ENCODE measurements at regions not wholly inside any gene's neighbourhood (a gene's known extent, or its start where the extent isn't known, plus 50 kb on each side); places are given as distances from the start of the nearest gene placed in this dataset.

- H3K36me3 ChIP-seq = no peaks in the 10 kb centered on the region
- peaks cover 0 to 7% (median 0%) of the 10 kb centered on the region in 4 donors for H3K4me1 ChIP-seq
- no peak overlapping the region for H3K27ac ChIP-seq
- no peak for DNase-seq
- in situ Hi-C loops (cut with MboI; ENCODE audit: low pct_ligation_motif_present in 1 of 4, low pct_unique_long_range_greater_than_20kb in 1 of 4, low sequenced_read_pairs in 3 of 4) = no loop called here
- WGBS, 2 donors (ENCODE audit: low coverage in 1 of 2) = 71% methylated on average over 7 of the region's 7 CpGs; no CpG with 5 or more reads in 1 of the 2 donors
- intact Hi-C loops (cut with DNase I; ENCODE audit: low total_unique reads) = no loop called here
- no peak overlapping the region for H3K4me3 ChIP-seq
- H3K27me3 ChIP-seq = no peaks in the 10 kb centered on the region
- TF ChIP-seq POLR2A (IDR thresholded peaks at IDR 0.05) (no peak), EP300 (IDR thresholded peaks at IDR 0.05; ENCODE audit: low read depth) (no peak), CTCF (IDR thresholded peaks at IDR 0.05) (no peak), POLR2AphosphoS5 (IDR thresholded peaks at IDR 0.05) (no peak)
- no peaks in the 10 kb centered on the region for H3K9me3 ChIP-seq
Observed at GRCh38 chrX:39514801-39515200, 583.0 kb downstream of the BCOR start.

- intact Hi-C loops (cut with DNase I; ENCODE audit: low total_unique reads) (no loop called here), in situ Hi-C loops (cut with MboI; ENCODE audit: low pct_ligation_motif_present in 1 of 4, low pct_unique_long_range_greater_than_20kb in 1 of 4, low sequenced_read_pairs in 3 of 4) (no loop called here)
- TF ChIP-seq EP300 (IDR thresholded peaks at IDR 0.05; ENCODE audit: low read depth) (no peak), POLR2AphosphoS5 (IDR thresholded peaks at IDR 0.05) (no peak), CTCF (IDR thresholded peaks at IDR 0.05) (no peak), POLR2A (IDR thresholded peaks at IDR 0.05) (no peak)
- H3K4me3 ChIP-seq = no peak overlapping the region
- DNase-seq = no peak
- no peaks in the 10 kb centered on the region for H3K27me3 ChIP-seq
- H3K4me1 ChIP-seq = peaks cover 0 to 7% (median 0%) of the 10 kb centered on the region in 4 donors
- no peak overlapping the region for H3K27ac ChIP-seq
- 75% methylated on average over 17 of the region's 17 CpGs; no CpG with 5 or more reads in 1 of the 2 donors for WGBS, 2 donors (ENCODE audit: low coverage in 1 of 2)
- H3K9me3 ChIP-seq = no peaks in the 10 kb centered on the region
- H3K36me3 ChIP-seq = no peaks in the 10 kb centered on the region
Observed at GRCh38 chrX:39516427-39516841, 581.3 kb downstream of the BCOR start.

- no peak for DNase-seq
- TF ChIP-seq POLR2AphosphoS5 (IDR thresholded peaks at IDR 0.05) (no peak), EP300 (IDR thresholded peaks at IDR 0.05; ENCODE audit: low read depth) (no peak)
- Histone ChIP-seq H3K4me1 (peaks cover 0 to 7% (median 0%) of the 10 kb centered on the region in 4 donors), H3K27me3 (no peaks in the 10 kb centered on the region), H3K27ac (peak overlapping the region in 3 of 4 donors; percentile 18 to 35 (median 20)), H3K9me3 (no peaks in the 10 kb centered on the region), H3K36me3 (no peaks in the 10 kb centered on the region), H3K4me3 (no peak overlapping the region)
- WGBS, 2 donors (ENCODE audit: low coverage in 1 of 2) = 49% methylated on average over 16 of the region's 16 CpGs; no CpG with 5 or more reads in 1 of the 2 donors
- in situ Hi-C loops (cut with MboI; ENCODE audit: low pct_ligation_motif_present in 1 of 4, low pct_unique_long_range_greater_than_20kb in 1 of 4, low sequenced_read_pairs in 3 of 4) = no loop called here
- intact Hi-C loops (cut with DNase I; ENCODE audit: low total_unique reads) = no loop called here
Observed at GRCh38 chrX:39518476-39519029, 579.2 kb downstream of the BCOR start.

GRCh38 chrX:39519030-39519488 lies 578.7 kb downstream of the BCOR start:
- no peaks in the 10 kb centered on the region for H3K9me3 ChIP-seq
- 31 to 52% methylated on average over 2 to 12 of the region's 19 CpGs for WGBS, 2 donors (ENCODE audit: low coverage in 1 of 2)
- no peak overlapping the region for H3K4me3 ChIP-seq
- in situ Hi-C loops (cut with MboI; ENCODE audit: low pct_ligation_motif_present in 1 of 4, low pct_unique_long_range_greater_than_20kb in 1 of 4, low sequenced_read_pairs in 3 of 4) = no loop called here
- DNase-seq = no peak
- intact Hi-C loops (cut with DNase I; ENCODE audit: low total_unique reads) = no loop called here
- peak overlapping the region in 3 of 4 donors; percentile 18 to 35 (median 20) for H3K27ac ChIP-seq
- no peaks in the 10 kb centered on the region for H3K27me3 ChIP-seq
- H3K4me1 ChIP-seq = peaks cover 0 to 7% (median 0%) of the 10 kb centered on the region in 4 donors
- no peak for TF ChIP-seq POLR2A (IDR thresholded peaks at IDR 0.05)
- TF ChIP-seq CTCF (IDR thresholded peaks at IDR 0.05) = no peak
- TF ChIP-seq POLR2AphosphoS5 (IDR thresholded peaks at IDR 0.05) = no peak
- TF ChIP-seq EP300 (IDR thresholded peaks at IDR 0.05; ENCODE audit: low read depth) = no peak
- H3K36me3 ChIP-seq = no peaks in the 10 kb centered on the region

Data from transverse colon (tissue), 4 donors.